IMR-90 (cell line): ENCODE measurements at regions not wholly inside any gene's neighbourhood (a gene's known extent, or its start where the extent isn't known, plus 50 kb on each side); places are given as distances from the start of the nearest gene placed in this dataset.

Experiments used
- ATAC-seq: fragments of 200-7000 bp; cut with Tn5 transposase; 2 replicates; pipeline ENCODE4 v1.9.1; 2020; ENCODE audit warnings: low read depth, mild to moderate bottlenecking, moderate library complexity
- BruUV-seq: library from RNA; stranded (reverse); fragments of 400-500 nt; replicated peaks from 2 replicates; lab custom pipeline; 2021; lab: Mats Ljungman, UMichigan
- CTCF ChIA-PET: fragments of 300-600 bp; formaldehyde crosslinking; extraction: SDS; loops from one replicate; lab custom pipeline; 2021; ENCODE audit warnings: antibody characterized with exemption; lab: Yijun Ruan, JAX
- POLR2A ChIA-PET: fragments of 300-600 bp; sonication (Branson Sonifier 250); formaldehyde crosslinking; loops from one replicate; lab custom pipeline; 2022; ENCODE audit warnings: antibody characterized with exemption; ENCODE audit not compliant: unreplicated experiment; lab: Charles Lee
- DNase-seq: peaks from one replicate; pipeline ENCODE4 v3.0.0; 2013
- H2AFZ ChIP-seq: replicated peaks from 2 replicates; pipeline ENCODE3; 2013; ENCODE audit warnings: low read length, mild to moderate bottlenecking; ENCODE audit not compliant: poor library complexity
- H2AK5ac ChIP-seq: 2 replicates; pipeline ENCODE4 v1.6.1; 2013; ENCODE audit warnings: low read depth, low read length, inconsistent platforms
- H2AK9ac ChIP-seq: replicated peaks from 2 replicates; pipeline ENCODE3; 2013; ENCODE audit warnings: mild to moderate bottlenecking, low read depth, low read length, moderate library complexity; ENCODE audit not compliant: poor library complexity
- H2BK120ac ChIP-seq: 2 replicates; pipeline ENCODE4 v1.6.1; 2013; ENCODE audit warnings: low read depth, low read length, inconsistent platforms
- H2BK15ac ChIP-seq: 3 replicates; pipeline ENCODE4 v1.6.1; 2013; ENCODE audit warnings: low read depth, low read length, inconsistent platforms
- H2BK20ac ChIP-seq: 2 replicates; pipeline ENCODE4 v1.6.1; 2013; ENCODE audit warnings: low read depth, mild to moderate bottlenecking, inconsistent platforms, low read length, moderate library complexity
- H2BK5ac ChIP-seq: 2 replicates; pipeline ENCODE4 v1.6.1; 2013; ENCODE audit warnings: mild to moderate bottlenecking, low read depth, low read length, inconsistent platforms; ENCODE audit not compliant: poor library complexity, severe bottlenecking
- H3K14ac ChIP-seq: replicated peaks from 2 replicates; pipeline ENCODE4 v1.6.1; 2013; ENCODE audit warnings: low read depth, low read length, inconsistent platforms
- H3K18ac ChIP-seq: 2 replicates; pipeline ENCODE4 v1.6.1; 2013; ENCODE audit warnings: low read depth, low read length, control low read depth
- H3K23ac ChIP-seq: 2 replicates; pipeline ENCODE4 v1.6.1; 2013; ENCODE audit warnings: low read depth, low read length, inconsistent platforms
- H3K27ac ChIP-seq: 2 replicates; pipeline ENCODE4 v1.5.1; 2013; ENCODE audit warnings: mild to moderate bottlenecking, control low read depth, low read length; ENCODE audit not compliant: insufficient read depth
- H3K27me3 ChIP-seq: 2 replicates; pipeline ENCODE4 v1.6.1; 2013; ENCODE audit warnings: low read length; ENCODE audit not compliant: control insufficient read depth, insufficient read depth
- H3K36me3 ChIP-seq: 2 replicates; pipeline ENCODE4 v1.6.1; 2013; ENCODE audit warnings: low read length, mixed read lengths; ENCODE audit not compliant: control insufficient read depth, insufficient read depth
- H3K4ac ChIP-seq: 2 replicates; pipeline ENCODE4 v1.6.1; 2013; ENCODE audit warnings: low read depth, low read length, inconsistent platforms
- H3K4me1 ChIP-seq: 2 replicates; pipeline ENCODE4 v1.6.1; 2013; ENCODE audit warnings: low read length, mixed read lengths; ENCODE audit not compliant: control insufficient read depth, insufficient read depth
- H3K4me2 ChIP-seq: 2 replicates; pipeline ENCODE4 v1.6.1; 2013; ENCODE audit warnings: low read depth, mild to moderate bottlenecking, control low read depth, low read length, moderate library complexity
- H3K4me3 ChIP-seq: 2 replicates; pipeline ENCODE4 v1.5.1; 2013; ENCODE audit warnings: low read depth, mild to moderate bottlenecking, control low read depth, low read length, moderate library complexity; ENCODE audit not compliant: insufficient read depth
- H3K56ac ChIP-seq: 2 replicates; pipeline ENCODE4 v1.6.1; 2013; ENCODE audit warnings: low read length, inconsistent platforms; ENCODE audit not compliant: insufficient read depth; ENCODE audit errors: extremely low read depth
- H3K79me1 ChIP-seq, 2 experiments: 2 replicates each; pipeline ENCODE4 v1.6.1; 2013; ENCODE audit warnings: low read length in 2 of 2, inconsistent platforms in 1 of 2, low read depth in 1 of 2
- H3K9ac ChIP-seq: 2 replicates; pipeline ENCODE4 v1.6.1; 2013; ENCODE audit warnings: low read depth, low read length, control low read depth
- H3K9me1 ChIP-seq: 2 replicates; pipeline ENCODE4 v1.6.1; 2013; ENCODE audit warnings: low read length, inconsistent platforms; ENCODE audit not compliant: insufficient read depth
- H3K9me3 ChIP-seq: 2 replicates; pipeline ENCODE4 v1.6.1; 2013; ENCODE audit warnings: low read length; ENCODE audit not compliant: control insufficient read depth, insufficient read depth
- H4K20me1 ChIP-seq: 2 replicates; pipeline ENCODE4 v1.6.1; 2013; ENCODE audit warnings: low read length, inconsistent platforms; ENCODE audit not compliant: insufficient read depth
- H4K5ac ChIP-seq: 2 replicates; pipeline ENCODE4 v1.6.1; 2013; ENCODE audit warnings: mild to moderate bottlenecking, low read depth, low read length, control low read depth
- H4K8ac ChIP-seq, 2 experiments: 2 replicates each; pipeline ENCODE4 v1.6.1; 2013; ENCODE audit warnings: low read depth in 2 of 2, low read length in 2 of 2, control low read depth in 1 of 2, inconsistent platforms in 1 of 2
- H4K91ac ChIP-seq: 2 replicates; pipeline ENCODE4 v1.6.1; 2013; ENCODE audit warnings: low read depth, low read length, inconsistent platforms; ENCODE audit not compliant: insufficient read depth
- BHLHE40 ChIP-seq: fragments of 150-350 bp; IDR thresholded peaks from 2 replicates; pipeline ENCODE4 v1.6.1; 2016; ENCODE audit warnings: mild to moderate bottlenecking, low read depth, low read length
- CEBPB ChIP-seq: IDR thresholded peaks from 2 replicates; pipeline ENCODE4 v1.6.1; 2012; ENCODE audit warnings: low read depth, low read length, improper control_type of control experiment
- FOS ChIP-seq: fragments of 150-350 bp; IDR thresholded peaks from 2 replicates; pipeline ENCODE4 v1.6.1; 2016; ENCODE audit warnings: low read depth, low read length
- NFE2L2 ChIP-seq: fragments of 150-350 bp; IDR thresholded peaks from 2 replicates; pipeline ENCODE4 v1.6.1; 2016; ENCODE audit warnings: low read depth, mild to moderate bottlenecking, low read length
- RAD21 ChIP-seq: IDR thresholded peaks from 2 replicates; pipeline ENCODE4 v1.6.1; 2012; ENCODE audit warnings: low read length, improper control_type of control experiment
- RCOR1 ChIP-seq: IDR thresholded peaks from 2 replicates; pipeline ENCODE4 v1.6.1; 2012; ENCODE audit warnings: mild to moderate bottlenecking, low read length, improper control_type of control experiment; ENCODE audit not compliant: insufficient replicate concordance
- WGBS, 2 experiments: methylation state at CpG; one replicate each; pipeline versions ENCODE4 v1.1.5 to v1.1.7; 2013; ENCODE audit warnings: missing lambda C conversion rate in 2 of 2; ENCODE audit not compliant: insufficient read length in 1 of 2; ENCODE audit errors: extremely low coverage in 2 of 2; 5-methylcytosine and 5-hydroxymethylcytosine counted together
- dilution Hi-C: fragments of 300-500 bp; cut with HindIII; formaldehyde crosslinking; loops from one replicate; pipeline ENCODE4 v1.14.3; 2018; ENCODE audit warnings: low sequenced_read_pairs; ENCODE audit not compliant: unreplicated experiment
- in situ Hi-C: fragments of 300-500 bp; cut with MboI; formaldehyde crosslinking; loops from 3 replicates; pipeline ENCODE4 v1.14.3; 2019; ENCODE audit warnings: low sequenced_read_pairs, inconsistent platforms, mixed read lengths
- intact Hi-C: fragments of 100-400 bp; cut with micrococcal nuclease; formaldehyde crosslinking; loops from 2 replicates; pipeline ENCODE4 v1.10.0; 2022
- TF ChIP-seq, protein P1 (sequence below): fragments of 150-350 bp; IDR thresholded peaks from 2 replicates; pipeline ENCODE4 v1.6.1; 2017; ENCODE audit warnings: mild to moderate bottlenecking, antibody characterized with exemption, low read length, low read depth
- TF ChIP-seq, protein P2 (sequence below): conservative IDR thresholded peaks from 2 replicates; pipeline ENCODE4 v1.5.1; 2012; ENCODE audit warnings: mild to moderate bottlenecking, low read depth, low read length, improper control_type of control experiment

DNA sequence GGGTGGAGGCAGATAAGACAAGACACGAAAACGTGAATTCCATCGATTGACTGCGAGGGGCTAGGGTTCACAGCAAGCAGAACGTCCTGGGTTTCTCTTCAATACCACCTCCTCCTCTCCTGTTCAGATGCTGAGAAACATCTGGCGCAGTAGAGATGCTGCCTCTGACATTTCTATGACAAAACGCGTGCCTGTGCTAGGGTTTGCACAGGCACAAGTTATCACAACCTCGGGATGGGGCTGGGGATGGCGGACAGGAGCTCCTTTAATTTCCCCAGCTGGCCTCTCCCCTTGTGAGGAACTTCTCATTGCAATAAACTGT lies 99.8 kb upstream of the SVIL start:
- ChIA-PET POLR2A (interaction anchor here (0.7 to 1.2 kb wide), 2 partner anchors 72 to 122 kb away, joined by 3 read pairs; no protein-coding TSS in a partner anchor), CTCF (no interaction called here)
- no TSS peak for BruUV-seq
- H3K27me3 ChIP-seq, result no peaks in the 10 kb centered on the region
- H4K8ac ChIP-seq, result peak overlapping the region; percentile 19 to 46; a peak in 3 of 4 replicates
- peak overlapping the region; percentile 54 for H3K27ac ChIP-seq
- 39% methylated on average over 3 of the region's 10 CpGs; no CpG with 5 or more reads in 1 of the 2 experiments for WGBS, 2 experiments
- H3K9me1 ChIP-seq, result peaks cover 8% of the 10 kb centered on the region
- H4K20me1 ChIP-seq, result peaks cover 45% of the 10 kb centered on the region
- H3K36me3 ChIP-seq, result peaks cover 2% of the 10 kb centered on the region; the same call in 1 of the 2 replicates
- H2AK9ac ChIP-seq, result peak overlapping the region; percentile 91
- H3K4me2 ChIP-seq, result peak overlapping the region; percentile 91
- H3K4me3 ChIP-seq, result peak overlapping the region; percentile 81
- no peak for DNase-seq
- no peak for ATAC-seq
- TF ChIP-seq, protein P1, sequence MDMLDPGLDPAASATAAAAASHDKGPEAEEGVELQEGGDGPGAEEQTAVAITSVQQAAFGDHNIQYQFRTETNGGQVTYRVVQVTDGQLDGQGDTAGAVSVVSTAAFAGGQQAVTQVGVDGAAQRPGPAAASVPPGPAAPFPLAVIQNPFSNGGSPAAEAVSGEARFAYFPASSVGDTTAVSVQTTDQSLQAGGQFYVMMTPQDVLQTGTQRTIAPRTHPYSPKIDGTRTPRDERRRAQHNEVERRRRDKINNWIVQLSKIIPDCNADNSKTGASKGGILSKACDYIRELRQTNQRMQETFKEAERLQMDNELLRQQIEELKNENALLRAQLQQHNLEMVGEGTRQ, result no peak
- TF ChIP-seq BHLHE40, result no peak
- no peak for TF ChIP-seq NFE2L2
- no peak for TF ChIP-seq FOS
- TF ChIP-seq CEBPB, result no peak
- TF ChIP-seq RCOR1, result no peak
- no peak for TF ChIP-seq RAD21
- TF ChIP-seq, protein P2, sequence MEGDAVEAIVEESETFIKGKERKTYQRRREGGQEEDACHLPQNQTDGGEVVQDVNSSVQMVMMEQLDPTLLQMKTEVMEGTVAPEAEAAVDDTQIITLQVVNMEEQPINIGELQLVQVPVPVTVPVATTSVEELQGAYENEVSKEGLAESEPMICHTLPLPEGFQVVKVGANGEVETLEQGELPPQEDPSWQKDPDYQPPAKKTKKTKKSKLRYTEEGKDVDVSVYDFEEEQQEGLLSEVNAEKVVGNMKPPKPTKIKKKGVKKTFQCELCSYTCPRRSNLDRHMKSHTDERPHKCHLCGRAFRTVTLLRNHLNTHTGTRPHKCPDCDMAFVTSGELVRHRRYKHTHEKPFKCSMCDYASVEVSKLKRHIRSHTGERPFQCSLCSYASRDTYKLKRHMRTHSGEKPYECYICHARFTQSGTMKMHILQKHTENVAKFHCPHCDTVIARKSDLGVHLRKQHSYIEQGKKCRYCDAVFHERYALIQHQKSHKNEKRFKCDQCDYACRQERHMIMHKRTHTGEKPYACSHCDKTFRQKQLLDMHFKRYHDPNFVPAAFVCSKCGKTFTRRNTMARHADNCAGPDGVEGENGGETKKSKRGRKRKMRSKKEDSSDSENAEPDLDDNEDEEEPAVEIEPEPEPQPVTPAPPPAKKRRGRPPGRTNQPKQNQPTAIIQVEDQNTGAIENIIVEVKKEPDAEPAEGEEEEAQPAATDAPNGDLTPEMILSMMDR, result no peak
- no peak overlapping the region for H2BK5ac ChIP-seq
- peak overlapping the region; percentile 72 for H3K9ac ChIP-seq
- in situ Hi-C loops, result no loop called here
- H3K9me3 ChIP-seq, result no peaks in the 10 kb centered on the region
- peak overlapping the region; percentile 94 for H3K4ac ChIP-seq
- peaks cover 5% of the 10 kb centered on the region for H3K4me1 ChIP-seq
- H3K79me1 ChIP-seq, result peaks cover 29 to 55% of the 10 kb centered on the region in 2 experiments
- H2AFZ ChIP-seq, result peak overlapping the region; percentile 95
- peak overlapping the region; percentile 70 for H3K14ac ChIP-seq
- peak overlapping the region; percentile 17; the same call in 1 of the 3 replicates for H2BK15ac ChIP-seq
- H3K56ac ChIP-seq, result peak overlapping the region; percentile 24
- peak overlapping the region; percentile 10; the same call in 1 of the 2 replicates for H4K5ac ChIP-seq
- intact Hi-C loops, result no loop called here
- peak overlapping the region; percentile 59; the same call in 1 of the 2 replicates for H2BK120ac ChIP-seq
- peak overlapping the region; percentile 25; the same call in 1 of the 2 replicates for H4K91ac ChIP-seq
- H3K18ac ChIP-seq, result peak overlapping the region; percentile 17; the same call in 1 of the 2 replicates
- peak overlapping the region; percentile 66 for H3K23ac ChIP-seq
- dilution Hi-C loops, result no loop called here
- peak overlapping the region; percentile 16; the same call in 1 of the 2 replicates for H2BK20ac ChIP-seq
- peak overlapping the region; percentile 35 for H2AK5ac ChIP-seq
